Activated CD4-positive, alpha-beta T cell treated with anti-CD3 and anti-CD28 coated beads for 36 hours (primary cell): ENCODE measurements at regions not wholly inside any gene's neighbourhood (a gene's known extent, or its start where the extent isn't known, plus 50 kb on each side); places are given as distances from the start of the nearest gene placed in this dataset.

Source experiments
- ATAC-seq: fragments of 200-7000 bp; cut with Tn5 transposase; one replicate; pipeline ENCODE4 v1.10.0; 2021; ENCODE audit warnings: mild to moderate bottlenecking, moderate library complexity
- CTCF ChIA-PET: fragments of 350-600 bp; sonication (Branson Sonifier 250); formaldehyde crosslinking; loops from one replicate; lab custom pipeline; 2021; ENCODE audit warnings: antibody characterized with exemption; lab: Charles Lee
- POLR2A ChIA-PET: fragments of 350-600 bp; sonication (Branson Sonifier 250); formaldehyde crosslinking; loops from one replicate; lab custom pipeline; 2021; ENCODE audit warnings: antibody characterized with exemption, inconsistent platforms; lab: Charles Lee
- DNase-seq: peaks from one replicate; pipeline ENCODE4 v3.0.0-alpha.2; 2020
- H3K27ac Mint-ChIP-seq: one replicate; pipeline ENCODE4 v1.8.0; 2021; ENCODE audit warnings: mixed read lengths
- H3K27me3 Mint-ChIP-seq: one replicate; pipeline ENCODE4 v1.8.0; 2021; ENCODE audit warnings: mixed read lengths
- H3K36me3 Mint-ChIP-seq: one replicate; pipeline ENCODE4 v1.8.0; 2021; ENCODE audit warnings: low read depth, mixed read lengths
- H3K4me1 Mint-ChIP-seq: one replicate; pipeline ENCODE4 v1.8.0; 2021; ENCODE audit warnings: mixed read lengths
- H3K4me3 Mint-ChIP-seq: one replicate; pipeline ENCODE4 v1.8.0; 2021; ENCODE audit warnings: mild to moderate bottlenecking, moderate library complexity, mixed read lengths
- H3K9me3 Mint-ChIP-seq: one replicate; pipeline ENCODE4 v1.8.0; 2021; ENCODE audit warnings: low read depth, mixed read lengths
- intact Hi-C, 2 experiments: fragments of 100-400 bp; cut with DNase I in 1 of 2; cut with micrococcal nuclease in 1 of 2; formaldehyde crosslinking; loops; one replicate each; pipeline versions ENCODE4 v1.14.2 to v1.15.1; 2022 to 2024; cut with DNase I, micrococcal nuclease

DNA sequence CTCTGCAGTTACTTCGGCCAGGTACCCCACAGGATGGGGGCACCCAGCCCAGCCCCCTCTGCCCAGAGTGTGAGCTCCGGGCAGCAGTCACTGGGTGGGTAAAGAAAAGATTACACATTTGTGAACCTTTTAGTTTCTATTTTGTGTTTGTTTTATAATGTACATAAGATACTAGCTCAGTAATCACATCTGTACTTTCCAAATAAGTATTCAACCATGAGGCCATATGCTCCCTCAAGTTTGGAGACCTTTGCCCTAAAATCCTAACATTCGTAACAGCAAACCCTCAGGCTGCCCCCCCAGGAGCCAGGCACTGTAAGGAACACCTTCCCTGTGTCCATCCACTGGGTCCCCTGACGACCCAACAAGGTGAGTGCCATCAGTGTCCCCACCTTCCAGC lies 68.3 kb upstream of the SLC6A6 start:
- DNase-seq: no peak
- POLR2A ChIA-PET: no interaction called here
- no peak for ATAC-seq
- no peaks in the 10 kb centered on the region for H3K9me3 Mint-ChIP-seq
- CTCF ChIA-PET: no interaction called here
- no peaks in the 10 kb centered on the region for H3K27me3 Mint-ChIP-seq
- H3K27ac Mint-ChIP-seq: no peak overlapping the region
- H3K36me3 Mint-ChIP-seq: no peaks in the 10 kb centered on the region
- no peak overlapping the region for H3K4me3 Mint-ChIP-seq
- intact Hi-C loops: no loop called here
- H3K4me1 Mint-ChIP-seq: no peaks in the 10 kb centered on the region

DNA sequence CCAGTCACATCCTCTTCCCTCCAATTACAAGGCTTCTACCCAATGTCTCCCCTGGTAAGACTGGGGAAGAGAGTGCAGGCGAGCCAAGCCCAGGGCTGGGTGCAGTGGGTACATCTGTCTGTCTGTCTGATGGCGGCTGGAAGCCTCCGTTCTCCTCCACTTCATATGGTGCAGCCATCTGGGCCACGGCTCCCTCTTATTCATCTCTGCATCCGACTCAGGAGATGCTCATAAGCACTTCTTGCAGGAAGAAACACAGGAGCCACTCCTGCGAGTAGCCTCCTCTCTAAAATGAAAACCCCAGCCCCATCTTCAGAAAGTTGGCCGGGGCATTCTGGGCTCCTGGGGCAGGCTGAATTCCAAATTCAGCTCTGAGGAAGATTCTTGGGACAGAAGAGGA lies 67.5 kb upstream of the SLC6A6 start:
- CTCF ChIA-PET: interaction anchor here (0.6 kb wide), 1 partner anchor 301 kb away, joined by 4 read pairs; no protein-coding TSS in a partner anchor
- POLR2A ChIA-PET: no interaction called here

GRCh38 chr3:14335774-14336748 lies 66.3 kb upstream of the SLC6A6 start:
- no peak for ATAC-seq
- ChIA-PET CTCF (interaction anchor here (0.6 kb wide), 1 partner anchor 300 kb away, joined by 4 read pairs; no protein-coding TSS in a partner anchor), POLR2A (no interaction called here)
- no peak for DNase-seq
- Mint-ChIP-seq H3K27ac (no peak overlapping the region), H3K4me1 (no peaks in the 10 kb centered on the region), H3K27me3 (no peaks in the 10 kb centered on the region), H3K4me3 (no peak overlapping the region), H3K9me3 (no peaks in the 10 kb centered on the region), H3K36me3 (no peaks in the 10 kb centered on the region)
- intact Hi-C loops: no loop called here

More for the DNA sequence above, 67.5 kb upstream of the SLC6A6 start:
- H3K36me3 Mint-ChIP-seq: no peaks in the 10 kb centered on the region
- H3K27me3 Mint-ChIP-seq: no peaks in the 10 kb centered on the region
- no peak overlapping the region for H3K27ac Mint-ChIP-seq
- H3K9me3 Mint-ChIP-seq: no peaks in the 10 kb centered on the region
- H3K4me3 Mint-ChIP-seq: no peak overlapping the region
- DNase-seq: no peak
- intact Hi-C loops: no loop called here
- H3K4me1 Mint-ChIP-seq: no peaks in the 10 kb centered on the region
- ATAC-seq: no peak

DNA sequence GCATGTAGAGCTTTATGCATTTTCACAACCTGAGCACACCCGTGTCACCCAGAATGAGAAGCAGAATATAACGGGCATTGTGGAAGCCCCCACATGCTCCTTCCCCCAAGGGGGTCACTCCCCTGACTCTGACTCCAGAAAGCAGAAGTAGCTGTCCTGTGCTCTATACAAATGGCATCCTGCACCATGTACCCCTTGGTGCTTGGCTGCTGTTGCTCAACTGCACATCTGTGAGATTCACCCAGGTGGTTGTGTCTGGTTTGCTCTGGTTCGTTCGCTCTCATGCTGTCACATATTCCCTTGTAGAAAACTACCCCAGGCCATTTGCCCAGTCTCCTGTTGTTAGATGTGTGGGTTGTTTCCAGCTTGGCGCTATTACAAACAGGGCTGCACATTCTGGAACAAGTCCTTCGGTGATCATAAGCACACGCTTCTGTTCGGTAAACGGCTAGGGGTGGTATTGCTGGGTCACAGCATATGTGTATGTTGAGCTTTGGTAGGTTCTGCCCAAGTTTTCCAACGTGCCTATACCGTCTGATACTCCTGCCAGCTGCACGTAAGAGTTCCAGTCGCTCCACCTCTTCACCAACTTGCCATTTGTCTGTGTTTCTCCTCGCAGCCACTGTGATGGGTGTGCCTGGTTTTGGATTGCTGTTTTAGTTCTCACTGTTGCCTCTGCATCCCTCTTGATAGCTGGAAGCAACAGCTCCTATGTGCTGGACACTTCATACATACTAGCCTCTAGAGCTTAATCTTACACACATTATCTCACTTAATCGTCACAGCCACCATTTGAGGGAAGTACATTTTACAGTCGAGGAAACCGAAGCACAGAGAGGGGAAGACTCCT lies 65.4 kb upstream of the SLC6A6 start:
- H3K4me3 Mint-ChIP-seq: no peak overlapping the region
- POLR2A ChIA-PET: no interaction called here
- CTCF ChIA-PET: no interaction called here
- no peaks in the 10 kb centered on the region for H3K9me3 Mint-ChIP-seq
- no peak overlapping the region for H3K27ac Mint-ChIP-seq
- H3K36me3 Mint-ChIP-seq: no peaks in the 10 kb centered on the region
- DNase-seq: no peak
- no peak for ATAC-seq
- intact Hi-C loops: no loop called here
- no peaks in the 10 kb centered on the region for H3K4me1 Mint-ChIP-seq
- no peaks in the 10 kb centered on the region for H3K27me3 Mint-ChIP-seq

DNA sequence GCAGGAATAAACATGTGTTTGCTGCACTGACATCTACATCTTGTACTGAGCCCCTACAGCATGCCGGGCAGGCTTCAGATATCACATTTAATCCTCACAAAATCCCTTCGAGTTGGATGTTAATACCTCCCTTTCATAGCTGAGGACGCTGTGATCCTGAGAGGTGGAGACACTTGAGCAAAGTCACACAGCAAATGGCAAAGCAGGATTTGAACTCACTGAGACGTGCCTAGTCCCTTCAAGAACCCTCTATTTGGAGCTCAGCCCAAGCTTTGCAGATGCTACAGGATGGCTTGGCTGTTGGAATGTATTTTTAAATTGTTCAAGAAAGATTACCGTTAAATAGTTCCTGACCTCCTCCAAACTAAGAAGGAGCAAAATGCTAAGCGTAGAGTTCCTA lies 64.6 kb upstream of the SLC6A6 start:
- POLR2A ChIA-PET: no interaction called here
- H3K9me3 Mint-ChIP-seq: no peaks in the 10 kb centered on the region
- H3K27me3 Mint-ChIP-seq: no peaks in the 10 kb centered on the region
- no peaks in the 10 kb centered on the region for H3K4me1 Mint-ChIP-seq
- DNase-seq: no peak
- no peaks in the 10 kb centered on the region for H3K36me3 Mint-ChIP-seq
- ATAC-seq: no peak
- intact Hi-C loops: no loop called here
- H3K27ac Mint-ChIP-seq: no peak overlapping the region
- no peak overlapping the region for H3K4me3 Mint-ChIP-seq
- CTCF ChIA-PET: no interaction called here

GRCh38 chr3:14338242-14338641 lies 64.2 kb upstream of the SLC6A6 start:
- no peaks in the 10 kb centered on the region for H3K27me3 Mint-ChIP-seq
- ATAC-seq (no peak), DNase-seq (no peak)
- H3K27ac Mint-ChIP-seq: no peak overlapping the region
- POLR2A ChIA-PET: no interaction called here
- CTCF ChIA-PET: no interaction called here
- no peaks in the 10 kb centered on the region for H3K4me1 Mint-ChIP-seq
- H3K9me3 Mint-ChIP-seq: no peaks in the 10 kb centered on the region
- intact Hi-C loops: no loop called here
- no peaks in the 10 kb centered on the region for H3K36me3 Mint-ChIP-seq
- H3K4me3 Mint-ChIP-seq: no peak overlapping the region

DNA sequence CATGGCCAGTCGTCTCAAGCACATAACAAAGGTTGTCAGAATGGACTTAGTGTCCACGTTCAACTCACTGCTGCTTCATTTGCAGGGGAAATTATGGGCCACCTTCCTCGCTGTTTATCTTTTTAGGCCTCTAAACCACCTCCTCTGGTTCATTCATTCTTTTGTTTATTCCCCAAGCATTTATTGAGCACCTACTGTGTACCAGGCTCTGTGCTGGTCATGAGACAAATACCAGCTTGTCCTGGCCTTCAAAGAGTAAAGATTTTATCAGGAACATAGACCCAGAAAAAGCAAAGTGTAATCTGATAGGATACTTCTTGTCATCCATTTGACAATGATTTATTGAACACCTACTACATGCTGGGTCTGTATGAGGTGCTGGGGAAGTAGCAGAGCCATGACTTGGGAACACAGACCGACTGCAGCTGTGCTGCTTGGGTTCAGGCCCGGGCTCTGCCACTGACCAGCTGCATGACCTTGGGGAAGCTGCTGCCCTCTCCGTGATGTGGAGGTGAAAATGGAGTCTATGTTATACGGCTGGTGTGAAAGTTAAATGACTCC lies 63.4 kb upstream of the SLC6A6 start:
- Mint-ChIP-seq H3K4me1 (no peaks in the 10 kb centered on the region), H3K9me3 (no peaks in the 10 kb centered on the region), H3K36me3 (no peaks in the 10 kb centered on the region), H3K27me3 (no peaks in the 10 kb centered on the region), H3K4me3 (no peak overlapping the region), H3K27ac (no peak overlapping the region)
- POLR2A ChIA-PET: no interaction called here
- CTCF ChIA-PET: no interaction called here
- intact Hi-C loops: no loop called here
- ATAC-seq (no peak), DNase-seq (no peak)

- CTCF ChIA-PET: no interaction called here
- ATAC-seq: no peak
These were observed 61.3 kb upstream of the SLC6A6 start for GRCh38 chr3:14340960-14341708.

GRCh38 chr3:14343338-14344112 lies 58.9 kb upstream of the SLC6A6 start:
- Mint-ChIP-seq H3K36me3 (no peaks in the 10 kb centered on the region), H3K4me1 (no peaks in the 10 kb centered on the region), H3K4me3 (no peak overlapping the region), H3K27ac (no peak overlapping the region), H3K27me3 (no peaks in the 10 kb centered on the region), H3K9me3 (no peaks in the 10 kb centered on the region)
- ATAC-seq (no peak), DNase-seq (no peak)
- ChIA-PET POLR2A (no interaction called here), CTCF (no interaction called here)
- intact Hi-C loops: no loop called here

More at GRCh38 chr3:14340960-14341708, 61.3 kb upstream of the SLC6A6 start:
- Mint-ChIP-seq H3K27me3 (no peaks in the 10 kb centered on the region), H3K9me3 (no peaks in the 10 kb centered on the region), H3K36me3 (no peaks in the 10 kb centered on the region), H3K27ac (no peak overlapping the region), H3K4me1 (no peaks in the 10 kb centered on the region), H3K4me3 (no peak overlapping the region)
- POLR2A ChIA-PET: no interaction called here
- intact Hi-C loops: no loop called here
- no peak for DNase-seq

DNA sequence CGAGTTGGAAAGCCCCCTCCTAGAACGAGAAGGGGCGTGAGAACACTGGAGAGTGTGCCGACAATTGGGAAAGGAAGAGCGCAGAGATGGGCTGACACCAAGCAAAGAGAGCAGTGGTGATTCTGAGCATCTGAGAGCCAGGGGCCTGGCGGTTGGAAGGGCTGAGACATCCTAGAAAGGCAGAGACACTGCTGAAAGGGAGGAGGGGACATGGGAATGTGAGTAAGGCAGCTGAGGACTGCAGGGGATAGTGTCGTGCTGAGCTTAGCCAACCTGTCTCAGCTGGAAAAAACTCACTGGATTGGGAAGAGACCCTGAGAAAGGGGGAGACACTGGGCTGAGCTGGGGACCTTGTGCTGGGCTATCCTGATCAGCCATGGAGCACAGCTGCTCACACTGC lies 58.1 kb upstream of the SLC6A6 start:
- no peak for ATAC-seq
- Mint-ChIP-seq H3K9me3 (no peaks in the 10 kb centered on the region), H3K27me3 (no peaks in the 10 kb centered on the region), H3K4me3 (no peak overlapping the region), H3K27ac (no peak overlapping the region), H3K36me3 (no peaks in the 10 kb centered on the region), H3K4me1 (no peaks in the 10 kb centered on the region)
- ChIA-PET CTCF (interaction anchor here (0.6 kb wide), 1 partner anchor 72 kb away, joined by 3 read pairs; no protein-coding TSS in a partner anchor), POLR2A (no interaction called here)
- intact Hi-C loops: no loop called here
- DNase-seq: no peak
